HCT116 (cell line): ENCODE measurements at regions not wholly inside any gene's neighbourhood (a gene's known extent, or its start where the extent isn't known, plus 50 kb on each side); places are given as distances from the start of the nearest gene placed in this dataset.

Experiments used
- ATAC-seq: fragments of 200-7000 bp; cut with Tn5 transposase; 2 replicates; pipeline ENCODE4 v1.9.1; 2020; ENCODE audit warnings: mild to moderate bottlenecking, moderate library complexity
- BruUV-seq: library from RNA; stranded (reverse); fragments of 400-500 nt; replicated peaks from 2 replicates; lab custom pipeline; 2021; lab: Mats Ljungman, UMichigan
- CTCF ChIA-PET: fragments of 300-600 bp; sonication (Branson Sonifier 250); formaldehyde crosslinking; loops from one replicate; lab custom pipeline; 2021; ENCODE audit warnings: antibody characterized with exemption; lab: Charles Lee
- POLR2A ChIA-PET: fragments of 300-600, 350-600 bp; sonication (Branson Sonifier 250); formaldehyde crosslinking; loops from one replicate; lab custom pipeline; 2021; ENCODE audit warnings: antibody characterized with exemption; lab: Charles Lee
- RAD21 ChIA-PET, 2 experiments: fragments of 300-600 bp; sonication (Branson Sonifier 250); formaldehyde crosslinking; loops; one replicate each; lab custom pipeline; 2023; ENCODE audit warnings: low total read pairs in 2 of 2; ENCODE audit not compliant: uncharacterized antibody in 2 of 2, unreplicated experiment in 2 of 2, low non-redundant PET in 1 of 2; lab: Charles Lee
- DNase-seq: peaks from one replicate; pipeline ENCODE4 v3.0.0-alpha.2; 2010; ENCODE audit warnings: low read depth, low spot score
- H2AFZ ChIP-seq: fragments of 200-600 bp; shearing (Covaris generic), sonication (generic); 2 replicates; pipeline ENCODE4 v1.6.1; 2017; ENCODE audit warnings: low read depth, mixed run types, mixed read lengths, antibody characterized with exemption, low read length; ENCODE audit not compliant: poor library complexity, severe bottlenecking
- H3K27ac ChIP-seq: 2 replicates; pipeline ENCODE4 v1.5.1; 2012; ENCODE audit warnings: low read depth, low read length
- H3K27me3 ChIP-seq: fragments of 200-600 bp; sonication (generic); 2 replicates; pipeline ENCODE4 v1.6.1; 2016; ENCODE audit warnings: mixed run types, low read length, mixed read lengths; ENCODE audit not compliant: insufficient read depth
- H3K36me3 ChIP-seq, 2 experiments: fragments of 200-500 bp in 1 of 2; fragments of 200-600 bp in 1 of 2; sonication (Bioruptor generic) in 1 of 2; sonication (generic) in 1 of 2; 2 replicates each; pipeline versions ENCODE4 v1.5.1 to v1.6.1; 2014 to 2016; ENCODE audit warnings: low read length in 2 of 2, inconsistent platforms in 1 of 2, mixed read lengths in 1 of 2, mixed run types in 1 of 2; ENCODE audit not compliant: insufficient read depth in 2 of 2, control insufficient read depth in 1 of 2
- H3K4me1 ChIP-seq, 2 experiments: fragments of 200-600 bp in 1 of 2; sonication (generic) in 1 of 2; 2 replicates each; pipeline versions ENCODE4 v1.5.1 to v1.6.1; 2012 to 2017; ENCODE audit warnings: low read length in 2 of 2, inconsistent platforms in 1 of 2, mild to moderate bottlenecking in 1 of 2, mixed read lengths in 1 of 2, mixed run types in 1 of 2, moderate library complexity in 1 of 2; ENCODE audit not compliant: insufficient read depth in 2 of 2, control insufficient read depth in 1 of 2
- H3K4me2 ChIP-seq: fragments of 200-600 bp; sonication (generic); 2 replicates; pipeline ENCODE4 v1.6.1; 2017; ENCODE audit warnings: mixed run types, low read length, mixed read lengths
- H3K4me3 ChIP-seq, 2 experiments: fragments of 200-600 bp in 1 of 2; sonication (generic) in 1 of 2; replicated peaks in 1 of 2; 2 replicates each; pipeline ENCODE4 v1.5.1; 2011 to 2016; ENCODE audit warnings: low read length in 2 of 2, control low read depth in 1 of 2, low read depth in 1 of 2, mild to moderate bottlenecking in 1 of 2, mixed read lengths in 1 of 2, mixed run types in 1 of 2
- H3K79me2 ChIP-seq: fragments of 200-600 bp; sonication (generic); 2 replicates; pipeline ENCODE4 v1.6.1; 2017; ENCODE audit warnings: mild to moderate bottlenecking, mixed run types, low read length, moderate library complexity, mixed read lengths; ENCODE audit not compliant: insufficient read depth
- H3K9ac ChIP-seq: fragments of 200-600 bp; sonication (generic); 2 replicates; pipeline ENCODE4 v1.6.1; 2016; ENCODE audit warnings: low read length, mixed read lengths
- H3K9me2 ChIP-seq: fragments of 200-600 bp; sonication (generic), shearing (Covaris generic); 2 replicates; pipeline ENCODE4 v1.6.1; 2017; ENCODE audit warnings: mixed run types, mild to moderate bottlenecking, moderate library complexity; ENCODE audit not compliant: insufficient read depth
- H3K9me3 ChIP-seq, 2 experiments: fragments of 200-500 bp in 1 of 2; fragments of 200-600 bp in 1 of 2; sonication (Bioruptor generic) in 1 of 2; sonication (generic) in 1 of 2; 2 replicates each; pipeline ENCODE4 v1.6.1; 2014 to 2017; ENCODE audit warnings: low read length in 2 of 2, mixed read lengths in 2 of 2, inconsistent platforms in 1 of 2, low read depth in 1 of 2, mild to moderate bottlenecking in 1 of 2, mixed run types in 1 of 2, moderate library complexity in 1 of 2; ENCODE audit not compliant: control insufficient read depth in 1 of 2, insufficient read depth in 1 of 2
- H4K20me1 ChIP-seq: fragments of 200-600 bp; sonication (generic), shearing (Covaris generic); 2 replicates; pipeline ENCODE4 v1.6.1; 2017; ENCODE audit warnings: mixed run types, mild to moderate bottlenecking, moderate library complexity; ENCODE audit not compliant: insufficient read depth
- EZH2phosphoT487 ChIP-seq: fragments of 200-600 bp; IDR thresholded peaks from 2 replicates; pipeline ENCODE4 v1.6.1; 2018; ENCODE audit warnings: antibody characterized with exemption, borderline replicate concordance
- JUND ChIP-seq: IDR thresholded peaks from 2 replicates; pipeline ENCODE4 v1.6.1; 2012
- REST ChIP-seq: IDR thresholded peaks from 2 replicates; pipeline ENCODE4 v1.6.1; 2012; ENCODE audit warnings: low read depth
- ZFX ChIP-seq: fragments of 450-650 bp; IDR thresholded peaks from 2 replicates; pipeline ENCODE4 v1.6.1; 2017
- intact Hi-C: fragments of 100-400 bp; cut with micrococcal nuclease; formaldehyde crosslinking; loops from 2 replicates; pipeline ENCODE4 v1.10.0; 2022

GRCh38 chr10:106442223-106442622 lies 722.3 kb downstream of the SORCS1 start:
- ATAC-seq: no peak
- no peak for DNase-seq
- no peak overlapping the region for H2AFZ ChIP-seq
- intact Hi-C loops: no loop called here
- no peaks in the 10 kb centered on the region for H4K20me1 ChIP-seq
- ChIA-PET RAD21 (no interaction called here), POLR2A (no interaction called here), CTCF (no interaction called here)
- peaks cover 23 to 27% of the 10 kb centered on the region in 2 experiments; a peak in 2 of 4 replicates for H3K9me3 ChIP-seq
- no peak overlapping the region for H3K27ac ChIP-seq
- TF ChIP-seq JUND (no peak), ZFX (no peak), REST (no peak)
- H3K4me3 ChIP-seq: no peak overlapping the region
- H3K27me3 ChIP-seq: no peaks in the 10 kb centered on the region
- H3K4me1 ChIP-seq: no peaks in the 10 kb centered on the region
- no peak overlapping the region for H3K9ac ChIP-seq
- no peaks in the 10 kb centered on the region for H3K36me3 ChIP-seq
- H3K9me2 ChIP-seq: no peaks in the 10 kb centered on the region
- H3K4me2 ChIP-seq: no peak overlapping the region
- BruUV-seq: no TSS peak
- H3K79me2 ChIP-seq: no peaks in the 10 kb centered on the region

- ChIA-PET POLR2A (no interaction called here), CTCF (no interaction called here), RAD21 (no interaction called here)
- H4K20me1 ChIP-seq: no peaks in the 10 kb centered on the region
- no peak for ATAC-seq
- DNase-seq: no peak
- H3K9me2 ChIP-seq: no peaks in the 10 kb centered on the region
- no peak overlapping the region for H3K4me2 ChIP-seq
- BruUV-seq: no TSS peak
- intact Hi-C loops: no loop called here
- no peak for TF ChIP-seq EZH2phosphoT487
- no peak overlapping the region for H3K4me3 ChIP-seq
- no peak overlapping the region for H3K27ac ChIP-seq
- no peaks in the 10 kb centered on the region for H3K36me3 ChIP-seq
- no peaks in the 10 kb centered on the region for H3K27me3 ChIP-seq
- no peaks in the 10 kb centered on the region for H3K79me2 ChIP-seq
- peaks cover 28 to 34% of the 10 kb centered on the region in 2 experiments; a peak in 2 of 4 replicates for H3K9me3 ChIP-seq
- no peak overlapping the region for H2AFZ ChIP-seq
- no peak overlapping the region for H3K9ac ChIP-seq
- H3K4me1 ChIP-seq: no peaks in the 10 kb centered on the region
Measured at GRCh38 chr10:106440767-106441166, 723.7 kb downstream of the SORCS1 start.
